GM21825 (cell line): ENCODE measurements at regions not wholly inside any gene's neighbourhood (a gene's known extent, or its start where the extent isn't known, plus 50 kb on each side); places are given as distances from the start of the nearest gene placed in this dataset.

Experiments
- ATAC-seq: cut with Tn5 transposase; IDR thresholded peaks from one replicate; pipeline ENCODE4 v1.9.1; 2021; ENCODE audit warnings: mild to moderate bottlenecking, moderate library complexity; ENCODE audit not compliant: unreplicated experiment

DNA sequence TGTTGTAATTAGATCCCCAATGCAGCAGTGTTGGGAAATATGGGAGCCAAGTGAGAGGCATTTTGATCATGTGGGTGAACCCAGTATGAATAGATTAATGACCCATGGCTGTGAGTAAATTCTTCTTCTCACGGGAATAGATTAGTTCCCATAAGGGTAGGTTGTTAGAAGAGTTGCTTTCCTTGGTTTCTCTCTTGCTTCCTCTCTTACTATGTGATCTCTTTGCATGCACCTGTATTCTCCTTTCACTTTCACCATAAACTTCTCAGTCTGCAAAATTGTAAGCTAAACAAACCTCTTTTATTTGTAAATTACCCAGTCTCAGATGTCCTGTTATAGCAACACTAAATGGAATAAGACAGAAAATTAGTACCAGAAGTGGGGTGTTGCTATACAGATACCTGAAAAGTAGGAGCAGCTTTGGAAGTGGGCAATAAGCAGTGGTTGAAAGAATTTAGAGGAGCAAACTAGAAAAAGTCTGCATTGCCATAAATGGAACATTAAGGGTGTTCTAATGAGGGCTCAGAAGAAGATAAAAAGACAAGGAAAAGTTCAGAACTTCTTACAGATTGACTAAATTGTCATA, 1090.0 kb upstream of the ARRDC3 start:
- ATAC-seq: no peak

GRCh38 chr5:92471861-92472260, 1088.7 kb upstream of the ARRDC3 start:
- no peak for ATAC-seq

- no peak for ATAC-seq
Measured at GRCh38 chr5:92470770-92471169, 1087.7 kb upstream of the ARRDC3 start.

GRCh38 chr5:92468295-92468694, 1085.2 kb upstream of the ARRDC3 start:
- no peak for ATAC-seq

DNA sequence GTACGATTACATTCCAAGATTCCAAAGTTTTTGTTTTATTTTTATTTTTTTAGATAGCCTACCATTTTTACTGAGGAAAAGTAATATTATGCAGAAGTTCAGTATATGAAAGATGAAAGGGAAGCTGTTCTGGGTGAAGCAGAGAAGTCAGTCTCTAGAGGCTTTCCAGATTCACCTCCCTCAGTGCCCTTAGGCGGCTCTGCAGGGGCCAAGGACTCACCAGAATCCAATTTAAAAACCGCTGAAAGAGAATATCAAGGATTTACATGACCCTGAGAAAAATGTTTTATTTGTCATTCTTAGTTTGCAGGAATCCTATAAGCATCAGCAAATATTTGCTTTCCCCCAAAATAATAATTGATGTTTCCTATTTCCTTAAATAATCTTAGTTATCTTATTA, 1084.6 kb upstream of the ARRDC3 start:
- ATAC-seq: no peak

- no peak for ATAC-seq
Measured at GRCh38 chr5:92460505-92460904, 1077.4 kb upstream of the ARRDC3 start.

DNA sequence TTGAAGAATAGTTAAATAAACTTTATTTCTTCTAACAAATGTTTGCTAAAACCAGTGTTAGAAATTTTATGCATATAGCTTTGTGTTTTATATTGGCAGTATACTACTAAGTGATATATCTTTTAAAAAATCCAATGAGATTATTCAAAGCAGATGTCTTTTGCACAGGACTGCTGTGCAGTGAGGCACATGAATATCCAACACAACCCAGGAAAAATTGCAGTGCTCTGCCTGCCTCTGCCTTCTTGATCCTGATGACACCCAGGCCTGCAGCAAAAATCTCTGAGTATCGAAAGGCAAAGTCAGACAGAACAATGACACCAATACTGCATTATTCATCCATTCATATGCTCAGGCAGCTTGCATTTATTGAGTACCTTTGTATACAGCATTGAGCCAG, 1076.5 kb upstream of the ARRDC3 start:
- ATAC-seq: no peak

DNA sequence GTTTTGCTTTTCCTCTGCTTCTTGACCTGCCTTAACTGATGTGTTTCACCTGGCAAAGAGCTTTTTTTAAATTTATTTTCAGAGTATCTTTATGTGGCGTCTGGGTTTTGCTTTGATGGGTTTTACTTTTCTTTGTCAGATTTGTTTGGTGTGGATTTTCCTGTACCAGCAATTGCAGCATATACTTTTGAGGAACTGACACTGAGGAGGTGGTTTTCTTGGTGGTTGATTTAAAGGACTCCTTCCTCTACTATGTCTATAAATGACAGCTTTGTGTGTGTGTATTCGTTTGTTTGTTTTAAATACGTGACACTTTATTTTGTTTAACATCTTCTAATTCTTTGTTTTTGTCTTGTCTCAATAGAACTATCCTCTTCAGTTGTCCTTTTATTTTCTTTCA, 1071.9 kb upstream of the ARRDC3 start:
- peak; percentile 96 for ATAC-seq

DNA sequence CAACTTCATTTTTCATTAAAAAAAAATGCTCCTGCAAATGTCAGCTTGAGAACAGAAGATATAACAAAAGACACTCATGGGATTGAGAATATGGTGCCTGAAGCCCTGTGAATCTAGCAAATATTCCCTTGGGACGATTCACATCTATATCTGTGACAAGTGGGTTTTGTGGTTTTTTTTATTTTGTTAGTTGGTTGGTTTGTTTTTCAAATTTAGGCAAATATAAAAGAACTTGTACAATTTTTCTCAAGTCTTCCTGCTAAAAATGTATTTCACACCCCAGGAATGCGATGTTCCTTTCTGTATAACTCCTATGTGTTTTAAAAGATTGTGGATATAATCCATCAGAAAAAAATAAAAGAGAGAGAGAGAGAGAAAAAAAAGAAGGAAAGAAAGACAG, 1061.8 kb upstream of the ARRDC3 start:
- no peak for ATAC-seq

DNA sequence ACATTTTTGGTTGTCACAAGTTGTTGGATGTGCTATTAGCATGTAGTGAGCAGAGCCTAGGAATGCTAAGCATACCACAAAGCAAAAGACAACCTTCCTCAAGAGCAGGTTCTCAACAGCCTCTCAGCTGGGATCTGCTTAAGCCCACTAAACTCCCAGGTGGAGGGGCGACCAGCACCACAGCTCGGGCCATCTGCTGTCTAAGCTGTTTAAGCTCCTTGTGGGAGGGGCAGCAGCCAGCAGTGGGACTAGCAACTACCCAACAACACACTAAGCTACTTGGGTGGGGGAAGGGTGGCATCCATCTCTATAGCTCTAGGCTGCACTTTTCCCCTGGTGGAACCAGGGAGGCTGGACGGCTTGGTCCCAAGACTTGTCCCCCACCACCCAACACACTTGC, 1052.7 kb upstream of the ARRDC3 start:
- ATAC-seq: no peak

DNA sequence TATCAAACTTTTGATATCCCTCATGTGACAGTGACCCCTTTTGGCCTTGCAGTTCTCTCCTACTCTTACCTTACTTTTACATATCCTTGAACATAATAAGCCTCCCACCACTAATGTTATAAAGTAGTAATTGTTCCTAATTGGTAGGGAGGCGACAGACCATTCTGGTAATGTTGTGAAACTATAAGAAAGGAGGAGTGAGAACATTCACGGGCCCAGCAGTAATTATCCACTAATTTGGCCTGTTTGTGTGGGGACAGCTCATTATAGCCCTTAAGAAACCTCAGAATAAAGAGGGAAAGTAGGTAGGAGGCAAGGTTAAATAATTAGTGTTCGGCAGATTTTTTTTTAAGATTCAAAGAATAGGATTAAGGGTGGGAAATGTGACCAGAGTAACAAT, 1046.5 kb upstream of the ARRDC3 start:
- no peak for ATAC-seq

GRCh38 chr5:92428415-92428814, 1045.3 kb upstream of the ARRDC3 start:
- no peak for ATAC-seq

GRCh38 chr5:92424785-92425426, 1041.8 kb upstream of the ARRDC3 start:
- no peak for ATAC-seq

GRCh38 chr5:92421942-92422341, 1038.8 kb upstream of the ARRDC3 start:
- ATAC-seq: no peak

- ATAC-seq: no peak
Measured at GRCh38 chr5:92421196-92421595, 1038.1 kb upstream of the ARRDC3 start.

- ATAC-seq: no peak
Measured at GRCh38 chr5:92419261-92419660, 1036.1 kb upstream of the ARRDC3 start.

DNA sequence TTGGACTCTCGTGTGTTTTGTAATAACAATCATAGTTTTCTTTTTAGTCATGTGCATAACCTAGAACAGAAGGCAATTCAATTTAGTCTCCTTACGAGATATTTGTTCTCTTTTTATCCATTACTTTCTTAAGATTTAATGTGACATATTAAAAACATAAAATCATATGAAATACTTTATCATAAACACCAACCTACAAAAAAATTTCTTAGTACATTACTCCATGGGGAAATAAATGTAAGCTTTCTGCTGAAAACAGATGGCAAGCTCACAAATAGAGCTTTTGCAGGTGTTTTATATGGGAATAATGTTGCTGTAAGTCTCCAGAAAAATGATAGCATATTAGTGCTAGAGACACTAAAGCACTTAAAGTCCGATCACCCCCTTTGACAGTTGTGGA, 1035.2 kb upstream of the ARRDC3 start:
- ATAC-seq: no peak

DNA sequence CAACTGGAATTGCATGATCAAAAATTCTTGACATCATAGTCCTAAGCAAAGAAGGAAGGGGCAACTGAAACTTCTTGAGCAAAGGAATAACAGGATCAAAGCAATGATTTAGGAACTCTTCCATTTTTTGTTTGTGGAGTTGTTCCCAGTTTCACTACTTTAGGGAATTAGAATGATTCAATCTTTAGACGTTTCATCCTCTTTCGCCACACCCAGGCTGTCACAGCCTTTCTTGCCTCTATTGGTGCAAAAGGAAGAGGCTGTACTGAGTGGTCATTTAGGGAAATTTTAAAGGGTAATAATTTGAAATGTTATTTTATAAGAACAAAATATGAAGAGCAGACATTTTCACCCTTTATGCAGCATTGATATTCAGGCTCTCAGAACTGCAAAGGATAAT, 1026.0 kb upstream of the ARRDC3 start:
- no peak for ATAC-seq

DNA sequence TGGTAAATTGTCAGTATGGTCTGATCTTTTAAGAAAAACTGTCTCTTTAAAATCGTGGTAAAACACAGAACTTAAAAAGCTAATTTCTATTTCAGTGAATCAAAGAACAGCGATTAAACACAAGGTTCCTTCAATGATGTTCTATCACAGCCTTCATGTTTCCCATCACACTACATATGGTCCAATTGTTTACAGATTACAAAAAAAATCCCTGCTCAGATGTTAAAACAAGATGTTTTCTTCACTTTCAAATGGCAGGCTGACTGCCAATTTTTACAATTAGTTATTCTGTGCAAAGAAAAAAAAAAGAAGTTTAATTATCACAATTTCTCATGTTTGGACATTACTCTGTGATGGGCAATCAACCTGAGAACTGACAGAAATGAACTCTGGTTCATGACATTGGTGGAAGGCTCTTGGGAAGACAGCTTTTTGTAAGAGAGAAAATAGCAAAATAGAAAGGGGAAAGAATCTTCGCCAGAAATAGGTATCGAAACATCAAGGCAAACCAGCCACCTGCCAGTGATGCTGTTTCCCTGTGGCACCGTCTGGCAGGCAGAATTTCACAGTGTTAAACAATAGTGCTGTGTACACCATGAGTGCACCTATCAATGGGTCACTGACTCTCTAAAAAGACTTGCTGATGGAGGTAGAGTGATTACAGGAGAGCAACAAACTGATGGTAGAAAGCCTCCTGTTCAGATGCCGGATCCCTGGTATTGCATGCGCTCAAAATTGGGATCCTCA, 1020.0 kb upstream of the ARRDC3 start:
- ATAC-seq: no peak

DNA sequence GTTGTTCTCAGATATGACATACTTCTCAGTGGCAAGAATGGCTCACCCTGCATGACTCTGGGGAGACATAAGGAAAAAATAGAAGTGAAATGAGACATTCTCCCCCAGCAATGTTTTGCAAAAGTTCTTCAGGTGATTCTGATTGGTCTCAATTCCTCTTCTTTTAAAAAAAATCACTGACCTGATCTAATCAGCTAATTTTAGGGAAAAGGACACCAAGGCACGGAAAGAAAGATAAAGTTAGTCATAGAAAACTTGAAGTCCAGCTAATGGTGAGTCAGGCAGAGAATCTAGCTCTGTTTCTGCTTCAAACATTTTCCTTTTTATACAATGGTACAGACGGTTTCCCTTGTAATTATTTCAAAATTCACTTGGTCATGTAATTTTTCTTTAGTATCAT, 1018.9 kb upstream of the ARRDC3 start:
- no peak for ATAC-seq

DNA sequence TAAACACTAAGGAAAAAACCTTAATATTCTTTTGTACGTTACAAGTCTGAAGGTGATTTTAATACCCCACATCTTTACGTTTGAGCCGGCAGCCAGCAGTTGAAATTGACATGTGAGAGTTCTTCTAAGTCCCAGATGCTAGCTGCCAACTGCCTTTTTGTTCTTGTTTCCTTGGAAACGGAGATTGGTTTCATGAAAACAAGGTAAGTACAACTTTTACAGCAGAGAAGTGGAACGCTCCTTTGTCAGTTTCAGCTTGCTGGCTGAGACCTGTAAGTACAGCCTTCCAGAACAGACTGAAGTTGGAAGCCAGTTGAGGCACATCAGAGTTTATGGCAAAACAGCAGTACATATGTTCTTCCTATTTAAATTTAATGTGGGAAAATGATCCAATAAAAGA, 1018.4 kb upstream of the ARRDC3 start:
- no peak for ATAC-seq

- no peak for ATAC-seq
Measured at GRCh38 chr5:92394936-92395335, 1011.8 kb upstream of the ARRDC3 start.
